Panc1 (cell line): ENCODE measurements at regions not wholly inside any gene's neighbourhood (a gene's known extent, or its start where the extent isn't known, plus 50 kb on each side); places are given as distances from the start of the nearest gene placed in this dataset.

ENCODE experiments used
- CTCF ChIP-seq: fragments of 450-650 bp; IDR thresholded peaks from 2 replicates; pipeline ENCODE4 v1.5.1; 2017; ENCODE audit warnings: mild to moderate bottlenecking
- POLR2AphosphoS5 ChIP-seq: IDR thresholded peaks from 2 replicates; pipeline ENCODE4 v1.6.1; 2012; ENCODE audit warnings: mild to moderate bottlenecking, low read depth, low read length, moderate library complexity
- REST ChIP-seq, 2 experiments: IDR thresholded peaks; 2 replicates each; pipeline ENCODE4 v1.6.1; 2011 to 2012; ENCODE audit warnings: low read depth in 2 of 2, control low read depth in 1 of 2, low read length in 1 of 2, mild to moderate bottlenecking in 1 of 2, moderate library complexity in 1 of 2; ENCODE audit not compliant: insufficient read depth in 1 of 2
- SIN3A ChIP-seq: IDR thresholded peaks from 2 replicates; pipeline ENCODE4 v1.6.1; 2012; ENCODE audit warnings: low read depth, mild to moderate bottlenecking, low read length, moderate library complexity, borderline replicate concordance; ENCODE audit not compliant: insufficient read depth
- TCF7L2 ChIP-seq: IDR thresholded peaks from 2 replicates; pipeline ENCODE4 v1.6.1; 2011; ENCODE audit warnings: mild to moderate bottlenecking, low read depth, low read length, inconsistent platforms

- TF ChIP-seq CTCF (no peak), TCF7L2 (no peak), POLR2AphosphoS5 (no peak), SIN3A (no peak), REST (IDR thresholded peaks at IDR 0.05; ENCODE audit: insufficient read depth in 1 of 2, low read depth in 2 of 2, low read length in 1 of 2) (no peak)
These were observed 214.9 kb downstream of the KTN1 start for GRCh38 chr14:55794655-55795595.
